ENCODE measurements at regions not wholly inside any gene's neighbourhood (a gene's known extent, or its start where the extent isn't known, plus 50 kb on each side); places are given as distances from the start of the nearest gene placed in this dataset.
A peak's percentile ranks its signal among the peaks of the same experiment; 100 is the strongest.
"Not testable (repeated sequence)": the region's sequence is repeated elsewhere in the genome, so short reads cannot be mapped to it uniquely, and the experiment has no call there.

- DNase-seq (ENCODE audit: low spot score), result not testable (repeated sequence)
These were observed 82.7 kb upstream of the METTL9 start for GRCh38 chr16:21516705-21517040.

- DNase-seq (ENCODE audit: low spot score), result not testable (repeated sequence)
These were observed 82.1 kb upstream of the METTL9 start for GRCh38 chr16:21517263-21517662.

- DNase-seq (ENCODE audit: low spot score), result not testable (repeated sequence)
These were observed 79.8 kb upstream of the METTL9 start for GRCh38 chr16:21519361-21520133.

- peak; percentile 89 for DNase-seq (ENCODE audit: low spot score)
These were observed 79.0 kb upstream of the METTL9 start for GRCh38 chr16:21520134-21521047.

- not testable (repeated sequence) for DNase-seq (ENCODE audit: low spot score)
These were observed 78.4 kb upstream of the METTL9 start for GRCh38 chr16:21521048-21521389.

- peak; percentile 66 for DNase-seq (ENCODE audit: low spot score)
These were observed 77.8 kb upstream of the METTL9 start for GRCh38 chr16:21521390-21522143.

GRCh38 chr16:21522846-21523245 lies 76.5 kb upstream of the METTL9 start:
- DNase-seq (ENCODE audit: low spot score), result not testable (repeated sequence)

GRCh38 chr16:21523411-21524067 lies 75.8 kb upstream of the METTL9 start:
- DNase-seq (ENCODE audit: low spot score), result no peak

GRCh38 chr16:21524068-21524751 lies 75.2 kb upstream of the METTL9 start:
- DNase-seq (ENCODE audit: low spot score), result no peak

- not testable (repeated sequence) for DNase-seq (ENCODE audit: low spot score)
These were observed 74.7 kb upstream of the METTL9 start for GRCh38 chr16:21524752-21525028.

- DNase-seq (ENCODE audit: low spot score), result not testable (repeated sequence)
These were observed 74.1 kb upstream of the METTL9 start for GRCh38 chr16:21525029-21525895.

GRCh38 chr16:21525956-21526922 lies 73.1 kb upstream of the METTL9 start:
- not testable (repeated sequence) for DNase-seq (ENCODE audit: low spot score)

- no peak for DNase-seq (ENCODE audit: low spot score)
These were observed 72.2 kb upstream of the METTL9 start for GRCh38 chr16:21526923-21527807.

GRCh38 chr16:21529060-21529658 lies 70.2 kb upstream of the METTL9 start:
- not testable (repeated sequence) for DNase-seq (ENCODE audit: low spot score)

- not testable (repeated sequence) for DNase-seq (ENCODE audit: low spot score)
These were observed 68.5 kb upstream of the METTL9 start for GRCh38 chr16:21530729-21531383.

GRCh38 chr16:21532996-21533395 lies 66.4 kb upstream of the METTL9 start:
- DNase-seq (ENCODE audit: low spot score), result not testable (repeated sequence)

- DNase-seq (ENCODE audit: low spot score), result not testable (repeated sequence)
These were observed 65.9 kb upstream of the METTL9 start for GRCh38 chr16:21533474-21533873.
